Gastroesophageal sphincter (tissue), 4 donors: ENCODE measurements at regions not wholly inside any gene's neighbourhood (a gene's known extent, or its start where the extent isn't known, plus 50 kb on each side); places are given as distances from the start of the nearest gene placed in this dataset.

Experiments used
- ATAC-seq: fragments of 150-250 bp; one replicate; pipeline ENCODE4 v1.9.1; 2016; ENCODE audit warnings: mild to moderate bottlenecking, moderate library complexity
- H3K27ac ChIP-seq, 4 donors: fragments of 200-600 bp; sonication (generic) in 3 of 4; 1 replicate in 3 of 4; 2 replicates in 1 of 4; pipeline ENCODE4 v1.5.1; 2016 to 2019
- H3K27me3 ChIP-seq: fragments of 200-600 bp; sonication (generic); one replicate; pipeline ENCODE4 v1.5.1; 2019
- H3K36me3 ChIP-seq, 2 donors: fragments of 200-600 bp; sonication (generic); one replicate each; pipeline ENCODE4 v1.5.1; 2019; ENCODE audit warnings: control low read depth in 1 of 2
- H3K4me1 ChIP-seq, 3 donors: fragments of 200-600 bp; sonication (generic); 1 replicate in 2 of 3; 2 replicates in 1 of 3; pipeline ENCODE4 v1.5.1; 2016 to 2019; ENCODE audit warnings: control low read depth in 2 of 3
- H3K4me3 ChIP-seq, 2 donors: fragments of 200-600 bp; sonication (generic); one replicate each; pipeline ENCODE4 v1.5.1; 2019; ENCODE audit warnings: mild to moderate bottlenecking in 1 of 2, moderate library complexity in 1 of 2
- H3K9me3 ChIP-seq, 3 donors: fragments of 200-600 bp; sonication (generic); one replicate each; pipeline ENCODE4 v1.5.1; 2017 to 2019; ENCODE audit warnings: control low read depth in 2 of 3
- EP300 ChIP-seq: sonication (generic); formaldehyde crosslinking; IDR thresholded peaks from one replicate; pipeline ENCODE4 v1.6.1; 2017; ENCODE audit warnings: antibody characterized with exemption, mild to moderate bottlenecking
- POLR2A ChIP-seq, 2 donors: fragments of 450-650 bp; IDR thresholded peaks; one replicate each; pipeline ENCODE4 v1.6.1; 2017; ENCODE audit warnings: antibody characterized with exemption in 2 of 2, mild to moderate bottlenecking in 2 of 2, moderate library complexity in 1 of 2
- POLR2AphosphoS5 ChIP-seq: sonication (generic); formaldehyde crosslinking; IDR thresholded peaks from one replicate; pipeline ENCODE4 v1.6.1; 2017; ENCODE audit warnings: antibody characterized with exemption
- WGBS, 2 donors: methylation state at CpG; one replicate each; pipeline ENCODE4 v1.1.5; 2018; ENCODE audit warnings: low coverage in 1 of 2; 5-methylcytosine and 5-hydroxymethylcytosine counted together
- TF ChIP-seq, protein P1 (sequence below), 4 experiments: fragments of 200-600 bp in 2 of 4; fragments of 450-650 bp in 2 of 4; sonication (generic) in 1 of 4; IDR thresholded peaks; one replicate each; pipeline ENCODE4 v1.5.1; 2017 to 2019; ENCODE audit warnings: antibody characterized with exemption in 4 of 4, mild to moderate bottlenecking in 2 of 4, moderate library complexity in 2 of 4

DNA sequence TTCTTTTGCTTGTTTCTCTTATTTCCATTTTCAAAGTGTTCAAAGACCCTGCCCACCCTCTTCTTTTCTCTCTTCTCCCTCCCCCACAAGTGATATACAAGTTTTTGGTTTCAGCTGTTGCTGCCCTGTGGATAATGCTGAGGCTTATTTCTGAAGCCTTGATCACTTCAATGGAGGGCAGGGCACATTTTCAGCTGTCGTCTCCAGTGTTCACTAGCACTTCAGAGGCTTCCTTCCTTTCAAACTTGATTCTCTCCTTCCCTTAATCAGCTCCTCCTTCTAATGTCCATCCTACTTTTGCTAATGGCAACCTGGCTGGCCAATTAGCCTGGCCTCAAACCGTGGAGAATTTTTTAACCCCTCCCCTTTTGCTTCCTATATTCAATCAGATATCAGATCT lies 435.7 kb upstream of the RUNX1 start:
- H3K4me1 ChIP-seq: no peaks in the 10 kb centered on the region
- no peaks in the 10 kb centered on the region for H3K36me3 ChIP-seq
- peaks cover 13% of the 10 kb centered on the region for H3K27me3 ChIP-seq
- no peak overlapping the region for H3K4me3 ChIP-seq
- no peak overlapping the region for H3K27ac ChIP-seq
- peaks cover 0 to 1% (median 0%) of the 10 kb centered on the region in 3 donors for H3K9me3 ChIP-seq
- ATAC-seq: no peak
- TF ChIP-seq, protein P1, sequence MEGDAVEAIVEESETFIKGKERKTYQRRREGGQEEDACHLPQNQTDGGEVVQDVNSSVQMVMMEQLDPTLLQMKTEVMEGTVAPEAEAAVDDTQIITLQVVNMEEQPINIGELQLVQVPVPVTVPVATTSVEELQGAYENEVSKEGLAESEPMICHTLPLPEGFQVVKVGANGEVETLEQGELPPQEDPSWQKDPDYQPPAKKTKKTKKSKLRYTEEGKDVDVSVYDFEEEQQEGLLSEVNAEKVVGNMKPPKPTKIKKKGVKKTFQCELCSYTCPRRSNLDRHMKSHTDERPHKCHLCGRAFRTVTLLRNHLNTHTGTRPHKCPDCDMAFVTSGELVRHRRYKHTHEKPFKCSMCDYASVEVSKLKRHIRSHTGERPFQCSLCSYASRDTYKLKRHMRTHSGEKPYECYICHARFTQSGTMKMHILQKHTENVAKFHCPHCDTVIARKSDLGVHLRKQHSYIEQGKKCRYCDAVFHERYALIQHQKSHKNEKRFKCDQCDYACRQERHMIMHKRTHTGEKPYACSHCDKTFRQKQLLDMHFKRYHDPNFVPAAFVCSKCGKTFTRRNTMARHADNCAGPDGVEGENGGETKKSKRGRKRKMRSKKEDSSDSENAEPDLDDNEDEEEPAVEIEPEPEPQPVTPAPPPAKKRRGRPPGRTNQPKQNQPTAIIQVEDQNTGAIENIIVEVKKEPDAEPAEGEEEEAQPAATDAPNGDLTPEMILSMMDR (IDR thresholded peaks at IDR 0.05): no peak
- TF ChIP-seq POLR2A (IDR thresholded peaks at IDR 0.05) (no peak), EP300 (no peak), POLR2AphosphoS5 (no peak)
- WGBS, 2 donors: 50 to 83% methylated on average over 2 of the region's 2 CpGs

DNA sequence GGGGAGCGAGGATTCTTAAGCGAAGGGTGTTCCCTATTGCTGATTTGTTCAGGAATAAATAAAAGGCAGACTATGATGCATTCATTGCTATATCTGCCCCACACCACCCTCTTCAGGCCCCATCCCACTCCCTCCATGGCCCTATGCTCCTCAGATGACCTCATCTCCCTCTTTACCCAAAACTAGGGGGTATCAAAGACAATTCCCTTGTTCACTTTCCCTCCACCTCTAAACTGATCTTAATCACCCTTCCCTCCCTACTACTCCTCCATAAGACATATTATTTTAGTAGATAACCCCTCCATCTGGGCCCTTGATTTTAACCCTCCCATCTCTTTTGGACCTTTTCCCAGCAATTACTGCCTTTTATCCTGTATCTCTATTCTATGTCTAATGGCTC lies 434.9 kb upstream of the RUNX1 start:
- TF ChIP-seq, protein P1 (IDR thresholded peaks at IDR 0.05): no peak
- TF ChIP-seq POLR2AphosphoS5: no peak
- TF ChIP-seq EP300: no peak
- no peak for TF ChIP-seq POLR2A (IDR thresholded peaks at IDR 0.05)
- Histone ChIP-seq H3K4me1 (no peaks in the 10 kb centered on the region), H3K9me3 (peaks cover 0 to 6% (median 0%) of the 10 kb centered on the region in 3 donors), H3K27me3 (peaks cover 13% of the 10 kb centered on the region), H3K27ac (no peak overlapping the region), H3K4me3 (no peak overlapping the region), H3K36me3 (no peaks in the 10 kb centered on the region)
- no peak for ATAC-seq
- WGBS, 2 donors: 88% methylated on average over 2 of the region's 2 CpGs; no CpG with 5 or more reads in 1 of the 2 donors

GRCh38 chr21:35482933-35483662 lies 434.0 kb upstream of the RUNX1 start:
- no peak for ATAC-seq
- peaks cover 13% of the 10 kb centered on the region for H3K27me3 ChIP-seq
- no peaks in the 10 kb centered on the region for H3K4me1 ChIP-seq
- no peaks in the 10 kb centered on the region for H3K36me3 ChIP-seq
- no peak overlapping the region for H3K4me3 ChIP-seq
- H3K27ac ChIP-seq: no peak overlapping the region
- peaks cover 0 to 10% (median 0%) of the 10 kb centered on the region in 3 donors for H3K9me3 ChIP-seq
- WGBS, 2 donors: 45 to 49% methylated on average over 3 of the region's 3 CpGs
- no peak for TF ChIP-seq POLR2AphosphoS5
- TF ChIP-seq, protein P1 (IDR thresholded peaks at IDR 0.05): no peak
- TF ChIP-seq EP300: no peak
- no peak for TF ChIP-seq POLR2A (IDR thresholded peaks at IDR 0.05)

DNA sequence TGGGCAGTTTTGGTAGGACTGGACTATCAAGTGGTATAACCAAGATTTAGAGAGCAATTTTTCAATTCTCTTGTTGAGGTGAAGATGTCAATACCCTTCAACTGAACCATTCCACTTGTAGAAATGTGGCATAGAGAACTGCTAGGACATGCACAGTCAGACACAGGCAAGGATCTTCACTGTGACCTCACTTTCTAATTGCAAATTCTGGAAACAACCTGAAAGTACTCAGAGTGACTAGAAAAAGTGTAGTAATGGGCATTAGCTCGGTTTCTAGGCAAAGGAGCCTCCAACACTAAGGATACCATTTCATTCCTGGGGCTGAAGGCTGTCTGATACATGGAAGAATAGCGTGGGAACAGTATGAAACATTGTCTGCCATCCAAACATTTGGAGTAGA lies 433.0 kb upstream of the RUNX1 start:
- ATAC-seq: no peak
- no peaks in the 10 kb centered on the region for H3K4me1 ChIP-seq
- WGBS, 2 donors: 54 to 56% methylated on average over 1 to 2 of the region's 2 CpGs
- H3K27me3 ChIP-seq: peaks cover 9% of the 10 kb centered on the region
- no peaks in the 10 kb centered on the region for H3K36me3 ChIP-seq
- no peak overlapping the region for H3K4me3 ChIP-seq
- H3K9me3 ChIP-seq: peaks cover 0 to 10% (median 0%) of the 10 kb centered on the region in 3 donors
- no peak overlapping the region for H3K27ac ChIP-seq
- TF ChIP-seq POLR2AphosphoS5 (no peak), POLR2A (IDR thresholded peaks at IDR 0.05) (no peak), EP300 (no peak)
- TF ChIP-seq, protein P1 (IDR thresholded peaks at IDR 0.05): no peak

- WGBS, 2 donors: 75 to 81% methylated on average over 2 of the region's 6 CpGs
- H3K4me3 ChIP-seq: no peak overlapping the region
- no peak for TF ChIP-seq POLR2AphosphoS5
- no peak for TF ChIP-seq EP300
- no peak for TF ChIP-seq POLR2A (IDR thresholded peaks at IDR 0.05)
- TF ChIP-seq, protein P1 (IDR thresholded peaks at IDR 0.05): no peak
- peaks cover 9% of the 10 kb centered on the region for H3K27me3 ChIP-seq
- H3K27ac ChIP-seq: no peak overlapping the region
- peaks cover 0 to 10% (median 0%) of the 10 kb centered on the region in 3 donors for H3K9me3 ChIP-seq
- ATAC-seq: no peak
- H3K36me3 ChIP-seq: no peaks in the 10 kb centered on the region
- H3K4me1 ChIP-seq: peaks cover 0 to 6% (median 0%) of the 10 kb centered on the region in 3 donors
Measured at GRCh38 chr21:35481005-35481404, 431.9 kb upstream of the RUNX1 start.
